Stimulated activated CD8-positive, alpha-beta memory T cell treated with anti-CD3 and anti-CD28 coated beads, Interleukin-7, amount 100 ng/mL, for 24 hours (primary cell): ENCODE measurements at regions not wholly inside any gene's neighbourhood (a gene's known extent, or its start where the extent isn't known, plus 50 kb on each side); places are given as distances from the start of the nearest gene placed in this dataset.

ENCODE experiments used
- DNase-seq: peaks from one replicate; pipeline ENCODE4 v3.0.0-alpha.2; 2020; ENCODE audit warnings: low read depth

DNA sequence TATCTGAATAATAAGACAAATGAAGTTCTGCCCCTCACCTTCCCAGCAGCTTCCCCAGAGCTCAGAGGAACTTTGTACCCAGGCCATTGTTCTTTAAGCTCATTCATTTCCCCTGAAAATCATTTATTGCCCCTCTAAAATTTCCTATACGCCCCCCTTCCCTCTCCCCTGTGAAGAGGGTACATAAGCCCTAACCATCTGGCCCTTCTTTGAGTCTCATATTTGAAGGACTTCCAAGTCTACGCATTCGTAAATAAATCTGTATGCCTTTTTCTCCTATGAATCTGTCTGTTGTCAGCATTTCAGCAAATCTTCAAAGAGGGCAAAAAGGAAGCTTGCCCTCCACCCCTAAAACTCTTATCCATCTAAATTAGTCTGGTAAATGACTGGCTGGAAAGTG lies 73.1 kb upstream of the DST start:
- no peak for DNase-seq

DNA sequence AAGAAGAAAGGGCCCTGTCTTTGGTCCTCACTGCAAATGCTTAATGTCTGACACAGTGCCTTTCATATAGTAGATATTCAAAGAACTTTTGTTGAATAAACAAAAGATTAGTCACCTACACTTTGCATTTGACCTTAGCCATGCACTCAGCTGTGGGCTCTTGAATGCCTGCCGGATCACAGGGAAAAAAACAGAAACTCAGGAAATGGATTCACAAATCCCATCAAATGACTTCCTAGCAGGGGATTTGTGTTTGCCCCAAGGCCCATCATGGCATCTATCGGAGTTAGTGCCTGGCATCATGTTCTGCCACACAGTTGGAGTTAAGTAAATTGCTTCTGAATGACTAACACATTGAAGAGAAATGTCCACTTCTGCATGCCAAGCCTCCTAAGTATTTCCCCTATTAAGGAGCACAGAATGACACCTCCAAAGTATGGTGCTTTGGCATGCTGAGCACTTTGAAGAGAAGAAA lies 72.3 kb upstream of the DST start:
- no peak for DNase-seq

- no peak for DNase-seq
These were observed 71.6 kb upstream of the DST start for GRCh38 chr6:56714273-56714672.

DNA sequence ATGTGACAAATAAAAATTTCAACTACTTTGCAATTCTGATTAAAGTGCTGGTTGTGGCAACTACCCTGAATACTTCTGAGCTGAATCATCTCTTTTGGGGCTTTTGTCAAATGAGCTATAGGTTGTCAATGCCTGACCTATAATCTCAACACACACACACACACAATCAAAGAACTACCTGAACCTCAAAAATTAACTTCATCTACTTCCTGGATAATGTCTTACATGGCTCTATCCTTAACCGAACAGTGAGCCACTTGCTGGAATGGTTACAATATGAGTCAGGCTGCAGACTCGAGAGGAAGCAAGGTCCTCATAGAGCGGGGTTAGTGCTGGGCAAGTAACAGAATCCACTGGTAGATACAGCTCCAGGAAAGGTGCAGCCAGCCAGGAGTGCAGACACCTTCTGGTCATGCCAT lies 70.6 kb upstream of the DST start:
- DNase-seq, result no peak

- no peak for DNase-seq
These were observed 68.3 kb upstream of the DST start for GRCh38 chr6:56710967-56711366.

- DNase-seq, result no peak
These were observed 67.0 kb upstream of the DST start for GRCh38 chr6:56709650-56710049.

GRCh38 chr6:56708810-56709597 lies 66.3 kb upstream of the DST start:
- DNase-seq, result no peak

GRCh38 chr6:56706981-56707726 lies 64.5 kb upstream of the DST start:
- no peak for DNase-seq

DNA sequence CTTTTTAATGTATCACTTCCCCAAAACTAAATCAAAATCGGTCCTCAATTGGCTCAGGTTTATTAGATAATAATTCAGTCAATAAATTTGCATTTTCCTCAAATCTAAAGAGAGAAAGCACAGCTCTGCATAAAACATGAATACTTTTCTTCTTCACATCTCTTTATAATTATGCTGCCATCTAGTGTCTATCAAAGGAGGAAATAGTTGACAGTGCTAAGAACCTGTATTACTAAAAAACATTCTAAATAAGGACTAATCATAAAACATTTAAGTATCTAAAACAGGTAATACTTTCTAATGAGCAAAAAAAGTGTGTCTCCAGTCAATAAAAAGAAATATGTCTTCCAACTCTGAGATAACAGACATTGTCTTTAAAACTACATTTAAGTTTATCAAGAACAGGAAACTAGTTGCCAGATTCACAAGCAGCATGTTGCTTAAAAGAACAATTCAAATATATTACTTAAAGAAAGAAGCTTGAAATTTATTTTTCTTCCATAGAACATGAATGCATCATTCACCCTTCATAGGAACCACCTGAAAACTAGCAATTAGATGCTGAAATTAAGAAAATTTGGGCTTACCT lies 56.5 kb upstream of the DST start:
- DNase-seq, result no peak

GRCh38 chr6:56695702-56696101 lies 53.0 kb upstream of the DST start:
- DNase-seq, result no peak

- no peak for DNase-seq
These were observed 51.3 kb upstream of the DST start for GRCh38 chr6:56694002-56694401.

GRCh38 chr6:56693246-56693607 lies 50.5 kb upstream of the DST start:
- DNase-seq, result no peak

DNA sequence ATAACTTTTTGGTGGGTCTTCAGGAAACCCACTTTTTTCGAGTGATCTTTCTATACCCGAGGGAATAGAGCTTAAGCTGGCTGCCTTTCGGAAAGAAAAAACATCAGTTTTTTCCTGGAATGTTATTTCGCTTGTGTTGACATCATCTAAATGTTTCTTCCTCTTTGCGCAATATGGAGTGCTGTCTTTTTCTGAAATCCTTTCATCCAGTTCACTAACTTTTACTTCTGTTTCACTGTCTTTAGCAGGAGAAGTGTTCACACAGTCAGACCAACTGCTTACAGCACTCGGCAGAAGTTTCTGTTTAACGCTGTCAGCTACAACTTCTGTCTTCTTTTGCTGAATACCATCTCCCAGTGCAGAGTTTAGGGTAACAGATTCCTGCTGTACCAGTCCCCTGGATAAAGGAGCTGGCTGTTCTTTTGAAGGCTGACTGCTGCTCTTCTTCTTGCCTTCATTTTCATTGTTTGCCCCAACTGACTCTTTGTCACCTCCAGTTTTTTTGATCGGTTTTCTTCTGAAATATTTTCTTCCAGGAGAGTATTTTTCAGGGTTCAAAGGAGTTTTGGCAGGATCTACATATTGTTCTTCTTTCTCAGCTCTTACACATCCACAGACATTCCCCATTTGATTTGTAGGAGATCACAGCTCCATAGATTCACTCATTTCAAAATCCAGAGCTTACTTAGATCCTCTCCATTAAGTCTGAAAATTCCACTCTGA lies 50.0 kb upstream of the DST start:
- DNase-seq, result no peak
